ENCODE measurements at regions not wholly inside any gene's neighbourhood (a gene's known extent, or its start where the extent isn't known, plus 50 kb on each side); places are given as distances from the start of the nearest gene placed in this dataset.

GRCh38 chr20:19110881-19111460 is 101.5 kb upstream of the SLC24A3 start:
- DNase-seq (ENCODE audit: low spot score in 2 of 2, unreplicated experiment in 2 of 2) = no peak
- H3K27ac Mint-ChIP-seq = no peak overlapping the region
- H3K9me3 Mint-ChIP-seq = no peaks in the 10 kb centered on the region
- no peak for TF ChIP-seq CTCF (IDR thresholded peaks at IDR 0.05; ENCODE audit: unreplicated experiment)
- no peaks in the 10 kb centered on the region for H3K4me1 Mint-ChIP-seq
- H3K27me3 Mint-ChIP-seq (ENCODE audit: low read depth) = peaks cover 7% of the 10 kb centered on the region
- no peak overlapping the region for H3K4me3 Mint-ChIP-seq
- H3K36me3 Mint-ChIP-seq = no peaks in the 10 kb centered on the region

GRCh38 chr20:19112828-19113227 is 99.6 kb upstream of the SLC24A3 start:
- Mint-ChIP-seq H3K4me3 (no peak overlapping the region), H3K9me3 (no peaks in the 10 kb centered on the region)

GRCh38 chr20:19113343-19113930 is 99.0 kb upstream of the SLC24A3 start:
- no peak overlapping the region for H3K4me3 Mint-ChIP-seq
- DNase-seq (ENCODE audit: low spot score in 2 of 2, unreplicated experiment in 2 of 2) = no peak
- TF ChIP-seq CTCF (IDR thresholded peaks at IDR 0.05; ENCODE audit: unreplicated experiment) = no peak
- peaks cover 2% of the 10 kb centered on the region for H3K27me3 Mint-ChIP-seq (ENCODE audit: low read depth)
- H3K9me3 Mint-ChIP-seq = no peaks in the 10 kb centered on the region
- H3K27ac Mint-ChIP-seq = no peak overlapping the region
- H3K36me3 Mint-ChIP-seq = no peaks in the 10 kb centered on the region
- no peaks in the 10 kb centered on the region for H3K4me1 Mint-ChIP-seq

More at GRCh38 chr20:19112828-19113227, 99.6 kb upstream of the SLC24A3 start:
- no peak for TF ChIP-seq CTCF (IDR thresholded peaks at IDR 0.05; ENCODE audit: unreplicated experiment)
- H3K27me3 Mint-ChIP-seq (ENCODE audit: low read depth) = peaks cover 2% of the 10 kb centered on the region
- H3K36me3 Mint-ChIP-seq = no peaks in the 10 kb centered on the region
- DNase-seq (ENCODE audit: low spot score in 2 of 2, unreplicated experiment in 2 of 2) = no peak
- H3K27ac Mint-ChIP-seq = no peak overlapping the region
- H3K4me1 Mint-ChIP-seq = no peaks in the 10 kb centered on the region

GRCh38 chr20:19114410-19114809 is 98.0 kb upstream of the SLC24A3 start:
- no peak for TF ChIP-seq CTCF (IDR thresholded peaks at IDR 0.05; ENCODE audit: unreplicated experiment)
- no peak for DNase-seq (ENCODE audit: low spot score in 2 of 2, unreplicated experiment in 2 of 2)
- no peaks in the 10 kb centered on the region for H3K9me3 Mint-ChIP-seq
- no peaks in the 10 kb centered on the region for H3K36me3 Mint-ChIP-seq
- H3K4me3 Mint-ChIP-seq = no peak overlapping the region
- H3K4me1 Mint-ChIP-seq = no peaks in the 10 kb centered on the region
- no peak overlapping the region for H3K27ac Mint-ChIP-seq
- H3K27me3 Mint-ChIP-seq (ENCODE audit: low read depth) = no peaks in the 10 kb centered on the region

- no peak for TF ChIP-seq CTCF (IDR thresholded peaks at IDR 0.05; ENCODE audit: unreplicated experiment)
- Mint-ChIP-seq H3K27ac (no peak overlapping the region), H3K27me3 (ENCODE audit: low read depth) (no peaks in the 10 kb centered on the region), H3K4me1 (no peaks in the 10 kb centered on the region), H3K36me3 (no peaks in the 10 kb centered on the region), H3K4me3 (no peak overlapping the region), H3K9me3 (no peaks in the 10 kb centered on the region)
- DNase-seq (ENCODE audit: low spot score in 2 of 2, unreplicated experiment in 2 of 2) = no peak
Observed at GRCh38 chr20:19115581-19115980, 96.9 kb upstream of the SLC24A3 start.

Data from mesothelial cell of epicardium (in vitro differentiated cells).